ENCODE measurements at regions not wholly inside any gene's neighbourhood (a gene's known extent, or its start where the extent isn't known, plus 50 kb on each side); places are given as distances from the start of the nearest gene placed in this dataset.

GRCh38 chr20:52619671-52620070 is 352.5 kb upstream of the TSHZ2 start:
- no peak for DNase-seq

GRCh38 chr20:52619101-52619500 is 353.1 kb upstream of the TSHZ2 start:
- DNase-seq = no peak

- no peak for DNase-seq
Observed at GRCh38 chr20:52616629-52617028, 355.5 kb upstream of the TSHZ2 start.

- DNase-seq = no peak
Observed at GRCh38 chr20:52614051-52614863, 357.9 kb upstream of the TSHZ2 start.

GRCh38 chr20:52612046-52612632 is 360.0 kb upstream of the TSHZ2 start:
- DNase-seq = no peak

GRCh38 chr20:52610749-52611148 is 361.4 kb upstream of the TSHZ2 start:
- DNase-seq = no peak

- DNase-seq = no peak
Observed at GRCh38 chr20:52601295-52601971, 370.7 kb upstream of the TSHZ2 start.

GRCh38 chr20:52596256-52596655 is 375.9 kb upstream of the TSHZ2 start:
- DNase-seq = no peak

- DNase-seq = no peak
Observed at GRCh38 chr20:52595518-52595917, 376.6 kb upstream of the TSHZ2 start.

- DNase-seq = no peak
Observed at GRCh38 chr20:52593654-52594053, 378.5 kb upstream of the TSHZ2 start.

- DNase-seq = no peak
Observed at GRCh38 chr20:52592567-52592966, 379.6 kb upstream of the TSHZ2 start.

- no peak for DNase-seq
Observed at GRCh38 chr20:52590100-52590499, 382.1 kb upstream of the TSHZ2 start.

GRCh38 chr20:52589251-52589812 is 382.8 kb upstream of the TSHZ2 start:
- no peak for DNase-seq

GRCh38 chr20:52586660-52587059 is 385.5 kb upstream of the TSHZ2 start:
- DNase-seq = no peak

GRCh38 chr20:52585333-52585732 is 386.8 kb upstream of the TSHZ2 start:
- no peak for DNase-seq

GRCh38 chr20:52578559-52578958 is 387.0 kb upstream of the ZFP64 start:
- no peak for DNase-seq

GRCh38 chr20:52577696-52578095 is 386.1 kb upstream of the ZFP64 start:
- no peak for DNase-seq

- no peak for DNase-seq
Observed at GRCh38 chr20:52572687-52573086, 381.1 kb upstream of the ZFP64 start.

- no peak for DNase-seq
Observed at GRCh38 chr20:52569201-52569600, 377.6 kb upstream of the ZFP64 start.

GRCh38 chr20:52565614-52566013 is 374.0 kb upstream of the ZFP64 start:
- no peak for DNase-seq

GRCh38 chr20:52564594-52564993 is 373.0 kb upstream of the ZFP64 start:
- no peak for DNase-seq

GRCh38 chr20:52552181-52552872 is 360.7 kb upstream of the ZFP64 start:
- DNase-seq = no peak

GRCh38 chr20:52542131-52542530 is 350.6 kb upstream of the ZFP64 start:
- DNase-seq = no peak
